ENCODE measurements at regions not wholly inside any gene's neighbourhood (a gene's known extent, or its start where the extent isn't known, plus 50 kb on each side); places are given as distances from the start of the nearest gene placed in this dataset.

DNA sequence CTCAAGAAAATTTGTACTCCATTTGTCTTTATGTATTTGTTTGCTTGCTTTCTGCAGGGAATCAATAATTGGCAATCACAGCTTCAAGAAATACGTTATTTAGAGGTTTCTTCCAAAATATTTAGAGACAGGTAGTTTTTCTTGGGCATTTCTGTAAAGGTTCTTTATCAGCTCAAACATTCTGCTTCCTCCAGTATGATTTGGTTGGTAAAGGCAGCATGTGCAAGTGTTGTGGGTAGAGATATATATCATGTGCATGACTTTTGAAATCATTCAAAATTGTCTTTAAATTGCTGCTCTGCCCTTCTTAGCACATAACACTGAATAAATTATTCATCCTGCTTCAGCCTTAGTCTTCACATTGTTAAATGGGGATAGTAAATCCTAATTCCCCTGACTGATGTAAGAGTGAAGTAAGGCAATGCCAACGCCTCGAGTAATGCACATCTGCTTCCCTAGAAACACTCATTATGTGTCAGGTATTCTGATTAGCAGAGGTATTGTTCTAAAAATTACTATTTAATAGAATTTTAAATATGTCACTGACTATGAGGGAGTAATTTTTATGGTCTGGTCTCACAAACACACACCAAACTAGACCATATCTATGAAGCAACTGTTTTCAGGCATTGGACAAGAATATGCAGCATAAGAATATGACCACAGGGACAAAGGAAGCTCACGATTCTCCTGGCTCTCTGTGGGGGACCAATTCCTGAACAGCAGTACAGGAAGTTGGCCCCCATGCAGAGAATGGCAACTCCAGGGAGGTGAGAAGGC lies 77.3 kb upstream of the AKR1E2 start:
- Mint-ChIP-seq H3K4me1 (ENCODE audit: low read depth) (peaks cover 14% of the 10 kb centered on the region), H3K27ac (no peak overlapping the region), H3K36me3 (ENCODE audit: low read depth) (peaks cover 27% of the 10 kb centered on the region), H3K4me3 (no peak overlapping the region), H3K27me3 (ENCODE audit: insufficient read depth) (no peaks in the 10 kb centered on the region), H3K9me3 (no peaks in the 10 kb centered on the region)
- no peak for DNase-seq
- TF ChIP-seq, protein P1, sequence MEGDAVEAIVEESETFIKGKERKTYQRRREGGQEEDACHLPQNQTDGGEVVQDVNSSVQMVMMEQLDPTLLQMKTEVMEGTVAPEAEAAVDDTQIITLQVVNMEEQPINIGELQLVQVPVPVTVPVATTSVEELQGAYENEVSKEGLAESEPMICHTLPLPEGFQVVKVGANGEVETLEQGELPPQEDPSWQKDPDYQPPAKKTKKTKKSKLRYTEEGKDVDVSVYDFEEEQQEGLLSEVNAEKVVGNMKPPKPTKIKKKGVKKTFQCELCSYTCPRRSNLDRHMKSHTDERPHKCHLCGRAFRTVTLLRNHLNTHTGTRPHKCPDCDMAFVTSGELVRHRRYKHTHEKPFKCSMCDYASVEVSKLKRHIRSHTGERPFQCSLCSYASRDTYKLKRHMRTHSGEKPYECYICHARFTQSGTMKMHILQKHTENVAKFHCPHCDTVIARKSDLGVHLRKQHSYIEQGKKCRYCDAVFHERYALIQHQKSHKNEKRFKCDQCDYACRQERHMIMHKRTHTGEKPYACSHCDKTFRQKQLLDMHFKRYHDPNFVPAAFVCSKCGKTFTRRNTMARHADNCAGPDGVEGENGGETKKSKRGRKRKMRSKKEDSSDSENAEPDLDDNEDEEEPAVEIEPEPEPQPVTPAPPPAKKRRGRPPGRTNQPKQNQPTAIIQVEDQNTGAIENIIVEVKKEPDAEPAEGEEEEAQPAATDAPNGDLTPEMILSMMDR (IDR thresholded peaks at IDR 0.05): no peak

DNA sequence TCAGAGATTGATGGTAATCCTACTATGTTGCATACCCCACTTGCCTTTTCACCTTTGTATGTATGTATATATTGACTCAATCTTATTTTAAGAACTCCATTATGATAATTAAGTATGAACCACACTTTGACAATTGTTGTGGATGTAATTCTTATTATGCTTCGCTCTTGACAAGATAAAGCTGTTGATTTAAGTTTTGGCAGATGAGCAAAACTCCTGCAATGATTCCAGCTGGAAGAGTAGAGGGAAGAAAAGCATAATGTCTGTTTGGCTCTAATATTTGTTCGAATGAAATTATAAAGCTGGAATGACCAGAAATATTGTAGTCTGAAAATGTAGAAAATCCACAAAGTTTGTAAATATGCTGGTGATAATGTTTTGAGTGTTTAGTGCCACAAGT lies 83.8 kb upstream of the AKR1E2 start:
- Mint-ChIP-seq H3K4me1 (ENCODE audit: low read depth) (peaks cover 18% of the 10 kb centered on the region), H3K4me3 (no peak overlapping the region), H3K27me3 (ENCODE audit: insufficient read depth) (no peaks in the 10 kb centered on the region), H3K27ac (no peak overlapping the region), H3K9me3 (no peaks in the 10 kb centered on the region), H3K36me3 (ENCODE audit: low read depth) (peaks cover 26% of the 10 kb centered on the region)
- DNase-seq: no peak
- TF ChIP-seq, protein P1 (IDR thresholded peaks at IDR 0.05): no peak

DNA sequence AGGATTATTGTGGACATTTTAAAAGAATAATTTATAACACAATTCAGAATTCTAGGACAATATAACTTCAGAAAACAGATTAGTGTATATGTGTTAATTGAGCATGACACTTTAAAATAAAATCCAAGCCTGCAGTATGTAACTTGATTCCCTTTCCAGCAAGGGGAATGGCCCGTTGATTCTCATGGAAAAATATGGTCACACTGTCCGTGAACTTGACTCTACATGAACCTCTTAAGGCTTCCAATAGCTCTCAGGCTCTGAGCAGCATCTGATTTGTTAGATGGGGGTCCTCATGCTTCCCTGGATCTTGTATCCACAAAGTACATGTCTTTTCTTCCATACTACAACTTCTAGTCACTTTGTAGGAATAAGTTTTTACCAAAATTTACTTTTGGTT lies 85.5 kb upstream of the AKR1E2 start:
- Mint-ChIP-seq H3K36me3 (ENCODE audit: low read depth) (peaks cover 24% of the 10 kb centered on the region), H3K9me3 (no peaks in the 10 kb centered on the region), H3K27me3 (ENCODE audit: insufficient read depth) (no peaks in the 10 kb centered on the region), H3K4me1 (ENCODE audit: low read depth) (peaks cover 27% of the 10 kb centered on the region), H3K4me3 (no peak overlapping the region), H3K27ac (no peak overlapping the region)
- no peak for DNase-seq
- TF ChIP-seq, protein P1 (IDR thresholded peaks at IDR 0.05): no peak

DNA sequence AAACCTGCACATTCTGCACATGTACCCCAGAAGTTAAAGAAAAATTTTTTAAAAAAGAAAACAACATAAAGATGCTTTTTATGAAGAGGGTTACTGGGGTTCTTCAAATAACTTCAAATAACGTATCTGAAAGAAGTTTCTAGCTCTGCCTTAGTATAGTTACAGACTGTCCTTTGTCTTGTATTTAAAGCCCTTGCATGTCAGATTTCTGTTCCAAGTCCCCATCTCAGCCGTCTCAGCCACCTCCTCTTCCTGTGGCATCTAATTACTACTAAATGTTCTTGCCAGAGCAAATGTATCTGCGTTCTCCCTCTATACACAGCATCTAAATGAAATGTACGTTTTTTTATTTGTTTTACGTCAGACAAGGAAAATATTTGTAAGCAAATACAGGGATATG lies 89.4 kb upstream of the AKR1E2 start:
- H3K4me3 Mint-ChIP-seq: no peak overlapping the region
- peaks cover 38% of the 10 kb centered on the region for H3K4me1 Mint-ChIP-seq (ENCODE audit: low read depth)
- H3K27me3 Mint-ChIP-seq (ENCODE audit: insufficient read depth): no peaks in the 10 kb centered on the region
- no peaks in the 10 kb centered on the region for H3K9me3 Mint-ChIP-seq
- H3K36me3 Mint-ChIP-seq (ENCODE audit: low read depth): peaks cover 5% of the 10 kb centered on the region; the same call in 1 of the 2 replicates
- no peak overlapping the region for H3K27ac Mint-ChIP-seq
- TF ChIP-seq, protein P1 (IDR thresholded peaks at IDR 0.05): no peak
- no peak for DNase-seq

DNA sequence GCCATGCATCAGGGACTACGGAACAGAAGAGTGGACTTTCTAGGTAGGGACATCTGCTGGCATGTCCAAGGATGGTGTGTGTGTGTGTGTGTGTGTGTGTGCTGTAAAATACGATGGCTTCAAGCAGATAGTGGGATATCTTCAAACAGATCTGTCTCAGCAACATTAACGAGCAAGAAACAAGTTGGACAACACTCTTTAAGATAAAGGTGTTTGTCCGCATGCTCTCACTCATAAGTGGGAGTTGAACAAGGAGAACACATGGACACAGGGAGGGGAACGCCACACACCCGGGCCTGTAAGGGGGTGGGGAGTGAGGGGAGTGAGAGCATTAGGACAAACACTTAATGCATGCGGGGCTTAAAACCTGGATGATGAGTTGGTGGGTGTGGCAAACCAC lies 89.8 kb upstream of the AKR1E2 start:
- TF ChIP-seq, protein P1 (IDR thresholded peaks at IDR 0.05): no peak
- Mint-ChIP-seq H3K4me3 (no peak overlapping the region), H3K36me3 (ENCODE audit: low read depth) (peaks cover 5% of the 10 kb centered on the region; the same call in 1 of the 2 replicates), H3K27me3 (ENCODE audit: insufficient read depth) (no peaks in the 10 kb centered on the region), H3K27ac (no peak overlapping the region), H3K9me3 (no peaks in the 10 kb centered on the region), H3K4me1 (ENCODE audit: low read depth) (peaks cover 38% of the 10 kb centered on the region)
- DNase-seq: no peak

Measured in HFFc6 (cell line).